Upper lobe of left lung (tissue), 6 donors: ENCODE measurements at regions not wholly inside any gene's neighbourhood (a gene's known extent, or its start where the extent isn't known, plus 50 kb on each side); places are given as distances from the start of the nearest gene placed in this dataset.

Experiments used
- ATAC-seq, 2 donors: fragments of 200-7000 bp; cut with Tn5 transposase; one replicate each; pipeline ENCODE4 v1.9.1; 2022; ENCODE audit warnings: mild to moderate bottlenecking in 2 of 2, moderate library complexity in 2 of 2; ENCODE audit not compliant: low FRiP score in 2 of 2
- DNase-seq, 2 donors: peaks; one replicate each; pipeline ENCODE4 v3.0.0-alpha.2; 2019 to 2020
- H3K27ac ChIP-seq, 4 donors: fragments of 200-600 bp; sonication (generic); one replicate each; pipeline ENCODE4 v1.5.1; 2016 to 2019
- H3K27me3 ChIP-seq, 4 donors: fragments of 200-600 bp; sonication (generic); one replicate each; pipeline ENCODE4 v1.5.1; 2017 to 2019
- H3K36me3 ChIP-seq, 4 donors: fragments of 200-600 bp; sonication (generic); one replicate each; pipeline ENCODE4 v1.5.1; 2016 to 2019
- H3K4me1 ChIP-seq, 4 donors: fragments of 200-600 bp; sonication (generic); one replicate each; pipeline ENCODE4 v1.5.1; 2018 to 2019
- H3K4me3 ChIP-seq, 4 donors: fragments of 200-600 bp; sonication (generic); one replicate each; pipeline ENCODE4 v1.5.1; 2017 to 2019; ENCODE audit warnings: mild to moderate bottlenecking in 2 of 4, moderate library complexity in 1 of 4
- H3K9me3 ChIP-seq, 4 donors: fragments of 200-600 bp; sonication (generic); one replicate each; pipeline ENCODE4 v1.5.1; 2018 to 2019
- EP300 ChIP-seq, 4 donors: sonication (generic); formaldehyde crosslinking; IDR thresholded peaks; one replicate each; pipeline ENCODE4 v1.5.1; 2017; ENCODE audit warnings: antibody characterized with exemption in 4 of 4, control low read depth in 2 of 4
- POLR2A ChIP-seq, 4 donors: fragments of 450-650 bp; IDR thresholded peaks; one replicate each; pipeline ENCODE4 v1.5.1; 2016 to 2017; ENCODE audit warnings: antibody characterized with exemption in 4 of 4, mild to moderate bottlenecking in 2 of 4
- POLR2AphosphoS5 ChIP-seq, 2 donors: sonication (generic); formaldehyde crosslinking; IDR thresholded peaks; one replicate each; pipeline ENCODE4 v1.5.1; 2017; ENCODE audit warnings: antibody characterized with exemption in 2 of 2
- WGBS, 2 donors: methylation state at CpG; one replicate each; pipeline ENCODE4 v1.1.5; 2017 to 2018; 5-methylcytosine and 5-hydroxymethylcytosine counted together
- TF ChIP-seq, protein P1 (sequence below), 6 experiments: fragments of 450-650 bp in 4 of 6; fragments of 200-600 bp in 2 of 6; sonication (generic) in 2 of 6; IDR thresholded peaks; one replicate each; pipeline ENCODE4 v1.5.1; 2016 to 2019; ENCODE audit warnings: antibody characterized with exemption in 6 of 6
- donor health status: DM: no; HTN: no; CAD: no; lungs with moderate emphysema.
- donor health status: DM: no; HTN: yes; CAD: no; lungs with severe emphysema.

DNA sequence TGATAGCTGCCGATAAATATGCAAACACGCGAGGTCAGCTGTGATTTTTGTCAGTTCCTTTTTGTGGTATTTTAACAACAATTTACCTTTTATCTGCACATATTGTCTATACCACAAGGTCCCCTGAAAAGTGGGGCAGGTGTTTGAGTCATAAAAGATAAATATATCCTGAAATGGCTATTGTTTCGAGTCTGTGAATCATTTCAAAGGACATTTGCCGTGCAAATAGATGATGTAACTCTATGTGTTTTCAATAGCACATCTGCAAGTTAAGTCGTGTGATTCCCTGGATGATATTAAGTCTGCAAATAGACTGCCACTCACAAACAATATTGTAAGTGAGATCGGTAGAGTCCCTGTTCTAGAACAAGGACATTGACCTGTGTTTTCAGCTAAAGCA lies 193.0 kb upstream of the PITRM1 start:
- no peaks in the 10 kb centered on the region for H3K27me3 ChIP-seq
- ATAC-seq (no peak), DNase-seq (no peak)
- H3K36me3 ChIP-seq: no peaks in the 10 kb centered on the region
- TF ChIP-seq POLR2AphosphoS5 (IDR thresholded peaks at IDR 0.05) (no peak), EP300 (IDR thresholded peaks at IDR 0.05) (no peak), POLR2A (IDR thresholded peaks at IDR 0.05) (no peak)
- TF ChIP-seq, protein P1, sequence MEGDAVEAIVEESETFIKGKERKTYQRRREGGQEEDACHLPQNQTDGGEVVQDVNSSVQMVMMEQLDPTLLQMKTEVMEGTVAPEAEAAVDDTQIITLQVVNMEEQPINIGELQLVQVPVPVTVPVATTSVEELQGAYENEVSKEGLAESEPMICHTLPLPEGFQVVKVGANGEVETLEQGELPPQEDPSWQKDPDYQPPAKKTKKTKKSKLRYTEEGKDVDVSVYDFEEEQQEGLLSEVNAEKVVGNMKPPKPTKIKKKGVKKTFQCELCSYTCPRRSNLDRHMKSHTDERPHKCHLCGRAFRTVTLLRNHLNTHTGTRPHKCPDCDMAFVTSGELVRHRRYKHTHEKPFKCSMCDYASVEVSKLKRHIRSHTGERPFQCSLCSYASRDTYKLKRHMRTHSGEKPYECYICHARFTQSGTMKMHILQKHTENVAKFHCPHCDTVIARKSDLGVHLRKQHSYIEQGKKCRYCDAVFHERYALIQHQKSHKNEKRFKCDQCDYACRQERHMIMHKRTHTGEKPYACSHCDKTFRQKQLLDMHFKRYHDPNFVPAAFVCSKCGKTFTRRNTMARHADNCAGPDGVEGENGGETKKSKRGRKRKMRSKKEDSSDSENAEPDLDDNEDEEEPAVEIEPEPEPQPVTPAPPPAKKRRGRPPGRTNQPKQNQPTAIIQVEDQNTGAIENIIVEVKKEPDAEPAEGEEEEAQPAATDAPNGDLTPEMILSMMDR (IDR thresholded peaks at IDR 0.05): no peak
- H3K9me3 ChIP-seq: peaks cover 0 to 12% (median 7%) of the 10 kb centered on the region in 4 donors
- no peak overlapping the region for H3K27ac ChIP-seq
- peaks cover 0 to 2% (median 0%) of the 10 kb centered on the region in 4 donors for H3K4me1 ChIP-seq
- WGBS, 2 donors: 75 to 77% methylated on average over 7 of the region's 7 CpGs
- H3K4me3 ChIP-seq: no peak overlapping the region

DNA sequence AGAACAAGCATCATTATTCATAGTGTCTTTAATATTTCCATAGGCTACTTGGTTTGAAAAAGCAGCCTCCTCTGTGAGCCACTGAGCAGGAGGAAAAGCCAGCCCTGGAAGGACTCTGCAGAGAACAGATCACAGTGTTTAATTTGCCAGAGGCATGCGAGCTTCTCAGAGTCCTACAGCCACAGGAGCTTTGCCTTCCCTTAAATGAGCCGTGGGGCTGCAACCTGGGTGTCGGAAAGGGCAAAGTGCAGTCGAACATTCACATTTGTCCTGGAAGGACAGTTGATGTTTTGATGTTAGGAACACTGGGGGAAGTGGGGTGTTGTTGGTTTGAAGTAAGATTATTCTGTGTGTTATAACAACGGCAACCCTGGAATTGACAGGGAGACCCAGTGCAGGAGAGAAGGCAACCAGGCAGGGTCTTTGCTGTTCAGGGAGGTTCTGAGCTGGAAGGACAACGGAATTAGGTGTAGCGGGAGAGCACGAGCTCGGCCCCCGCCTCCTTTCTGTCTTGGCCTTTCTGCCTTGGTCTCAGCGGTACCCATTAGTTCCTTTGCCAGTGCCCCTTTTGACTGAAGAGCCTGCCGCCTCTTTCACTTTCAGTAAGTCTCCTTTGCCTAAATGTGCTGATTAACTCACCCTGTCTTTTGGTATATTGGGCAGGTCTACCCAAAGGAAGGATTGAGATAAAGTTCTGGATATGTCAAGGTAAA lies 192.3 kb upstream of the PITRM1 start:
- Histone ChIP-seq H3K4me3 (no peak overlapping the region), H3K9me3 (peaks cover 0 to 12% (median 7%) of the 10 kb centered on the region in 4 donors), H3K27ac (no peak overlapping the region), H3K27me3 (no peaks in the 10 kb centered on the region), H3K36me3 (no peaks in the 10 kb centered on the region), H3K4me1 (peaks cover 0 to 2% (median 0%) of the 10 kb centered on the region in 4 donors)
- TF ChIP-seq EP300 (IDR thresholded peaks at IDR 0.05): no peak
- TF ChIP-seq, protein P1 (IDR thresholded peaks at IDR 0.05): no peak
- ATAC-seq (no peak), DNase-seq (no peak)
- 88 to 94% methylated on average over 12 of the region's 12 CpGs for WGBS, 2 donors

DNA sequence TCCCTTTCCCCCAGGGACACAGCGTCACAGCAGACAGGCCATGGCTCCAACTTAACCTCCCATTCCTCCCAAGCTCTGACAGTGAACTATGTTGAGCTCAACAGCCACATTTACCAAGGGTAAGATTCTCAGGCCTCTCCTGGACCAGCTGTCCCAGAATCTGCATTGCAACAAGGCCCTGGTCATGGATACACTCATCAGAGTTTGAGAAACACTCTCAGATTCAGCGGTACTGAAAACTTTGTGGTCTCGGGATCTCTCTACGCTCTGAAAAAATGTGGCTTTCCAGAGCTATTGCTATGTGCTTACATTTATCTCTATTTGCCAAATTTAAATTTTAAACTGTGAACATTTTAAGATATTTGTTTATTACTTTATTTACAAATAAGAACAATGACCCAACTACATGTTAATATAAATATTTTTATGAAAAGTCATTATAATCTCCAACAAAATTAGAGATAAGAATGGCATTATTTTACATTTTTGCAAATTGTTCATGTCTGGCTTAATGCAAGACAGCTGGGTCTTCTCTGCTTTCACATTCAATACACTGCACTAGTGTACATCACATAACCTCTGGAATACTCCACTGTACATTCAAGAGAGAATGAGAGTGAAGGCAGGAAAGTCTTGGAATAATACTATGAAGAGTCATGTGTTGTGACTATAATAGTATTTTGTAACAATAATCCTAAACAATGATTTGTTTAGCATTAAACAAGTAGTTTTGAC lies 190.9 kb upstream of the PITRM1 start:
- Histone ChIP-seq H3K27me3 (no peaks in the 10 kb centered on the region), H3K9me3 (peaks cover 0 to 12% (median 7%) of the 10 kb centered on the region in 4 donors), H3K27ac (no peak overlapping the region), H3K4me1 (peaks cover 0 to 2% (median 0%) of the 10 kb centered on the region in 4 donors), H3K4me3 (no peak overlapping the region), H3K36me3 (no peaks in the 10 kb centered on the region)
- 77 to 90% methylated on average over 4 of the region's 4 CpGs for WGBS, 2 donors
- DNase-seq (no peak), ATAC-seq (no peak)
- no peak for TF ChIP-seq POLR2AphosphoS5 (IDR thresholded peaks at IDR 0.05)
- no peak for TF ChIP-seq EP300 (IDR thresholded peaks at IDR 0.05)
- TF ChIP-seq POLR2A (IDR thresholded peaks at IDR 0.05): no peak
- TF ChIP-seq, protein P1 (IDR thresholded peaks at IDR 0.05): no peak

DNA sequence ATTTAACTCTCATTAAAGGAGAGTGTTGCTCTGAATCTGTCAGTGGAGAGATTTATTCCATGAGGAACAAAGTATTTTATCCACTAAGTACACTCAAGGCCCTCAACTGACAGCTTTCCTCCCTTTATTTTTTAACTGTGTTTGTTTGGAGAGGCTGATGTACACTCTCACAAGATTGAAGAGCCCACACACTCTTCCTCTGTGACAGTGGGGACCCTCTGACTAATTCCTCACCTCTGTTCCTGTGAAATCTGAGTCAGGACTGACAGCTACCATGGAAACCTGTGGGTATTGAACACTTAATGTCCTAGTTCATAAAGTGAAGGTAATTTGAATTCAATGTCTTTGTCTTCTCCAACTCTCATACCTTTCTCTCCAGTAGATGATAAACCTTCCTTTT lies 189.8 kb upstream of the PITRM1 start:
- peaks cover 0 to 2% (median 0%) of the 10 kb centered on the region in 4 donors for H3K4me1 ChIP-seq
- no peaks in the 10 kb centered on the region for H3K36me3 ChIP-seq
- no peak overlapping the region for H3K4me3 ChIP-seq
- ATAC-seq (no peak), DNase-seq (no peak)
- H3K27ac ChIP-seq: no peak overlapping the region
- TF ChIP-seq, protein P1 (IDR thresholded peaks at IDR 0.05): no peak
- no peak for TF ChIP-seq EP300 (IDR thresholded peaks at IDR 0.05)
- no peak for TF ChIP-seq POLR2A (IDR thresholded peaks at IDR 0.05)
- TF ChIP-seq POLR2AphosphoS5 (IDR thresholded peaks at IDR 0.05): no peak
- peaks cover 0 to 12% (median 7%) of the 10 kb centered on the region in 4 donors for H3K9me3 ChIP-seq
- no peaks in the 10 kb centered on the region for H3K27me3 ChIP-seq
